Fibroblast of lung (primary cell): ENCODE measurements at regions not wholly inside any gene's neighbourhood (a gene's known extent, or its start where the extent isn't known, plus 50 kb on each side); places are given as distances from the start of the nearest gene placed in this dataset.
A peak's percentile ranks its signal among the peaks of the same experiment; 100 is the strongest.

Experiments used
- DNase-seq, 2 donors: peaks; one replicate each; pipeline versions ENCODE4 v3.0.0 to v3.0.0-alpha.2; 2010; ENCODE audit warnings: low read depth in 2 of 2
- H2AFZ ChIP-seq: 2 replicates; pipeline ENCODE4 v1.5.1; 2012; ENCODE audit warnings: low read length, control low read depth, inconsistent platforms
- H3K27ac ChIP-seq: 2 replicates; pipeline ENCODE4 v1.5.1; 2011; ENCODE audit warnings: low read length, control low read depth; ENCODE audit not compliant: insufficient read depth
- H3K27me3 ChIP-seq: 2 replicates; pipeline ENCODE4 v1.5.1; 2011; ENCODE audit warnings: mild to moderate bottlenecking, low read length; ENCODE audit not compliant: control insufficient read depth, insufficient read depth
- H3K36me3 ChIP-seq: 2 replicates; pipeline ENCODE4 v1.5.1; 2011; ENCODE audit warnings: low read length; ENCODE audit not compliant: control insufficient read depth, insufficient read depth
- H3K4me1 ChIP-seq: 2 replicates; pipeline ENCODE4 v1.5.1; 2011; ENCODE audit warnings: low read length; ENCODE audit not compliant: control insufficient read depth, insufficient read depth; ENCODE audit errors: extremely low read depth
- H3K4me2 ChIP-seq: 2 replicates; pipeline ENCODE4 v1.5.1; 2011; ENCODE audit warnings: low read length, control low read depth; ENCODE audit not compliant: insufficient read depth; ENCODE audit errors: extremely low read depth
- H3K4me3 ChIP-seq, 4 experiments: fragments of 200-600 bp in 1 of 4; sonication (generic) in 1 of 4; replicated peaks in 1 of 4; 2 replicates each; pipeline ENCODE4 v1.5.1; 2011 to 2016; ENCODE audit warnings: low read length in 4 of 4, low read depth in 3 of 4, mild to moderate bottlenecking in 3 of 4, control low read depth in 2 of 4, inconsistent platforms in 1 of 4, mixed read lengths in 1 of 4; ENCODE audit not compliant: insufficient read depth in 1 of 4; ENCODE audit errors: control extremely low read depth in 1 of 4
- H3K79me2 ChIP-seq: 2 replicates; pipeline ENCODE4 v1.5.1; 2012; ENCODE audit warnings: mild to moderate bottlenecking, low read length, inconsistent platforms; ENCODE audit not compliant: control insufficient read depth, insufficient read depth
- H3K9ac ChIP-seq: 2 replicates; pipeline ENCODE4 v1.5.1; 2011; ENCODE audit warnings: mild to moderate bottlenecking, low read length, control low read depth; ENCODE audit not compliant: insufficient read depth
- H3K9me3 ChIP-seq: 2 replicates; pipeline ENCODE4 v1.5.1; 2012; ENCODE audit warnings: low read depth, low read length; ENCODE audit not compliant: control insufficient read depth, insufficient read depth
- H4K20me1 ChIP-seq: 2 replicates; pipeline ENCODE4 v1.5.1; 2011; ENCODE audit warnings: low read length; ENCODE audit not compliant: control insufficient read depth, insufficient read depth; ENCODE audit errors: extremely low read depth
- EZH2 ChIP-seq: IDR thresholded peaks from 2 replicates; pipeline ENCODE4 v1.5.1; 2012; ENCODE audit warnings: low read length, control low read depth, mild to moderate bottlenecking; ENCODE audit errors: missing control alignments
- TF ChIP-seq, protein P1 (sequence below), 2 donors: IDR thresholded peaks in 1 of 2; conservative IDR thresholded peaks in 1 of 2; 1 replicate in 1 of 2; 2 replicates in 1 of 2; pipeline ENCODE4 v1.5.1; 2011 to 2012; ENCODE audit warnings: low read length in 2 of 2, control low read depth in 1 of 2, inconsistent platforms in 1 of 2, low read depth in 1 of 2, mild to moderate bottlenecking in 1 of 2

DNA sequence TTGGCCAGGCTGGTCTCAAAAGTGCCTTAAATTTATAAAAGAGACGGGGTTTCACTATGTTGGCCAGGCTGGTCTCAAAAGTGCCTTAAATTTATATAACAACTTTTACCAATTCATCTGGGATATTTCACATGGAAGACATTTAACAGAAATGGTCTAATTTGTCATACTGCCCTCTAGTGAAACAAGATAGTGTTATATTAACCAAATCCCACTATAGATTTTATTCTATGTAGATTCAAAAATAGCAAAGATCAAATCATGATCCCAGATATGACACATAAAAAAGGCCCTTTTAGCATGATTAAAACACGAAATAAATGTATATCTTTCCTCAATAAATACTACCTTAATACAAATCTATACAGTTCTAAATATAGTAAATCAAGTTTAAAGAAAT is 102.8 kb upstream of the TFAP2D start:
- H3K79me2 ChIP-seq, result no peaks in the 10 kb centered on the region
- no peak overlapping the region for H3K9ac ChIP-seq

DNA sequence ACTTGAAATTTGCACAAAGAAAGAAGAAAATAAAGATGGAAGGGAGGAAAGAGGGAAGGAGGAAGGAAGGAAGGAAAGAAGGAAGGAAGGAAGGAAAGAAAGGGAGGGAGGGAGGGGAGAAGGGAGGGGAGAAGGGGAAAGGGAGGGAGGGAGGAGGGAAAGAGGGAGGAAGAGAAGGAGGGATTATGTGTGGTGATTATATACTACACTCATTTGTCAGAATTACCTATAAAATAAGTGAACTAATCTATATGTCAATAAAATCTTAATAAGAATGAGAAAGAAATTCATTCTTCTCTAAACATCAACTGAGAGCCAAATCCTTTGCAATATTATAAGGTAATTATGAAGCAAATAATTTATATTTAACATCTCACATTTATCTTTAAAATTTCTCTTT is 77.9 kb upstream of the TFAP2D start:
- H3K36me3 ChIP-seq, result no peaks in the 10 kb centered on the region
- H3K27ac ChIP-seq, result no peak overlapping the region
- H2AFZ ChIP-seq, result no peak overlapping the region
- H3K9me3 ChIP-seq, result no peaks in the 10 kb centered on the region
- H3K4me1 ChIP-seq, result no peaks in the 10 kb centered on the region
- no peak for DNase-seq
- H3K79me2 ChIP-seq, result no peaks in the 10 kb centered on the region
- no peak for TF ChIP-seq EZH2
- TF ChIP-seq, protein P1, sequence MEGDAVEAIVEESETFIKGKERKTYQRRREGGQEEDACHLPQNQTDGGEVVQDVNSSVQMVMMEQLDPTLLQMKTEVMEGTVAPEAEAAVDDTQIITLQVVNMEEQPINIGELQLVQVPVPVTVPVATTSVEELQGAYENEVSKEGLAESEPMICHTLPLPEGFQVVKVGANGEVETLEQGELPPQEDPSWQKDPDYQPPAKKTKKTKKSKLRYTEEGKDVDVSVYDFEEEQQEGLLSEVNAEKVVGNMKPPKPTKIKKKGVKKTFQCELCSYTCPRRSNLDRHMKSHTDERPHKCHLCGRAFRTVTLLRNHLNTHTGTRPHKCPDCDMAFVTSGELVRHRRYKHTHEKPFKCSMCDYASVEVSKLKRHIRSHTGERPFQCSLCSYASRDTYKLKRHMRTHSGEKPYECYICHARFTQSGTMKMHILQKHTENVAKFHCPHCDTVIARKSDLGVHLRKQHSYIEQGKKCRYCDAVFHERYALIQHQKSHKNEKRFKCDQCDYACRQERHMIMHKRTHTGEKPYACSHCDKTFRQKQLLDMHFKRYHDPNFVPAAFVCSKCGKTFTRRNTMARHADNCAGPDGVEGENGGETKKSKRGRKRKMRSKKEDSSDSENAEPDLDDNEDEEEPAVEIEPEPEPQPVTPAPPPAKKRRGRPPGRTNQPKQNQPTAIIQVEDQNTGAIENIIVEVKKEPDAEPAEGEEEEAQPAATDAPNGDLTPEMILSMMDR (conservative IDR thresholded peaks at IDR 0.05 in 1 of 2, IDR thresholded peaks at IDR 0.05 in 1 of 2; ENCODE audit: low read depth in 1 of 2, low read length in 2 of 2), result no peak
- no peak overlapping the region for H3K4me2 ChIP-seq
- H3K27me3 ChIP-seq, result no peaks in the 10 kb centered on the region
- no peaks in the 10 kb centered on the region for H4K20me1 ChIP-seq
- no peak overlapping the region for H3K9ac ChIP-seq
- H3K4me3 ChIP-seq, result no peak overlapping the region

More for the DNA sequence above, 102.8 kb upstream of the TFAP2D start:
- no peak overlapping the region for H2AFZ ChIP-seq
- TF ChIP-seq, protein P1 (conservative IDR thresholded peaks at IDR 0.05 in 1 of 2, IDR thresholded peaks at IDR 0.05 in 1 of 2; ENCODE audit: low read depth in 1 of 2, low read length in 2 of 2), result peak in 1 of 2 donors; percentile 16
- TF ChIP-seq EZH2, result no peak
- DNase-seq, result peak in 1 of 2 donors; percentile 9
- H3K27me3 ChIP-seq, result no peaks in the 10 kb centered on the region
- H3K27ac ChIP-seq, result no peak overlapping the region
- no peak overlapping the region for H3K4me3 ChIP-seq
- H3K36me3 ChIP-seq, result no peaks in the 10 kb centered on the region
- H3K4me1 ChIP-seq, result no peaks in the 10 kb centered on the region
- no peaks in the 10 kb centered on the region for H4K20me1 ChIP-seq
- H3K9me3 ChIP-seq, result no peaks in the 10 kb centered on the region
- H3K4me2 ChIP-seq, result no peak overlapping the region

DNA sequence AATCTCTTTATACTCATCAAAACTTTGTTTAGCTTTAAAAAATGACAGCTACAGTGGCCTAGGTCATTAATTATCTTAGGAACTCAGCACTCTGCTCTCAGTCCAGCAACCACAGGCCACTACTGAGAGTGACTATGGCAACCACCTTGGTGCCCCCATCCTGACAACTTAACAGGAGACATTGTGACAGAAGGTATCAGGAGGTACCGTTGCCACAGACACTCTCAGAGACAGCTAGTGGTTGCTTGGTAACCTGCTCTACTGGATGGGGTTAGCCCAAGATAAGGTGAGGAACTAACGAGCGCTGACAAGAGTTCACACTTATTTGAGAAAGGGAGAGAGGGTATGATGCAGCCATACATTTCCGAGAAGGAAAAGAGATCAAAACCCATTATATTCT is 76.1 kb upstream of the TFAP2D start:
- Histone ChIP-seq H3K9ac (no peak overlapping the region), H3K36me3 (no peaks in the 10 kb centered on the region), H3K27me3 (no peaks in the 10 kb centered on the region), H3K4me3 (no peak overlapping the region), H3K4me1 (no peaks in the 10 kb centered on the region), H3K79me2 (no peaks in the 10 kb centered on the region), H3K27ac (no peak overlapping the region), H4K20me1 (no peaks in the 10 kb centered on the region), H2AFZ (no peak overlapping the region), H3K9me3 (no peaks in the 10 kb centered on the region), H3K4me2 (no peak overlapping the region)
- TF ChIP-seq, protein P1 (conservative IDR thresholded peaks at IDR 0.05 in 1 of 2, IDR thresholded peaks at IDR 0.05 in 1 of 2; ENCODE audit: low read depth in 1 of 2, low read length in 2 of 2), result no peak
- TF ChIP-seq EZH2, result no peak
- no peak for DNase-seq
